Heart left ventricle (tissue), 16 donors: ENCODE measurements at regions not wholly inside any gene's neighbourhood (a gene's known extent, or its start where the extent isn't known, plus 50 kb on each side); places are given as distances from the start of the nearest gene placed in this dataset.

Source experiments
- ATAC-seq, 4 donors: fragments of 200-7000 bp; cut with Tn5 transposase; one replicate each; pipeline ENCODE4 v1.9.1; 2020 to 2022; ENCODE audit warnings: moderate library complexity in 4 of 4, mild to moderate bottlenecking in 3 of 4, moderate number of reproducible peaks in 1 of 4
- DNase-seq, 5 donors: peaks; one replicate each; pipeline ENCODE4 v3.0.0-alpha.2; 2020
- H3K27ac ChIP-seq, 12 donors: fragments of 200-600 bp; sonication (generic) in 4 of 12; one replicate each; pipeline versions ENCODE4 v1.5.0 to v1.8.0; 2016 to 2022; ENCODE audit warnings: mild to moderate bottlenecking in 2 of 12
- H3K27me3 ChIP-seq, 9 donors: fragments of 200-600 bp; sonication (generic) in 2 of 9; one replicate each; pipeline versions ENCODE4 v1.5.1 to v1.8.0; 2016 to 2022; ENCODE audit warnings: mild to moderate bottlenecking in 3 of 9
- H3K36me3 ChIP-seq, 9 donors: fragments of 200-600 bp; sonication (generic) in 2 of 9; one replicate each; pipeline versions ENCODE4 v1.5.0 to v1.8.0; 2018 to 2022; ENCODE audit warnings: mild to moderate bottlenecking in 2 of 9
- H3K4me1 ChIP-seq, 12 donors: fragments of 200-600 bp; sonication (generic) in 4 of 12; one replicate each; pipeline versions ENCODE4 v1.5.0 to v1.8.0; 2016 to 2022; ENCODE audit warnings: mild to moderate bottlenecking in 3 of 12
- H3K4me3 ChIP-seq, 12 donors: fragments of 200-600 bp; sonication (generic) in 4 of 12; one replicate each; pipeline versions ENCODE4 v1.5.0 to v1.8.0; 2017 to 2022; ENCODE audit warnings: mild to moderate bottlenecking in 9 of 12, moderate library complexity in 4 of 12
- H3K9me3 ChIP-seq, 12 donors: fragments of 200-600 bp; sonication (generic) in 4 of 12; one replicate each; pipeline versions ENCODE4 v1.5.0 to v1.8.0; 2016 to 2022; ENCODE audit warnings: mild to moderate bottlenecking in 1 of 12
- CTCF ChIP-seq, 12 donors: fragments of 200-600 bp; sonication (generic) in 4 of 12; IDR thresholded peaks; one replicate each; pipeline versions ENCODE4 v1.5.0 to v1.8.0; 2018 to 2022; ENCODE audit warnings: antibody characterized with exemption in 12 of 12, mild to moderate bottlenecking in 5 of 12
- POLR2A ChIP-seq, 2 donors: fragments of 450-650 bp; IDR thresholded peaks; one replicate each; pipeline ENCODE4 v1.6.1; 2017; ENCODE audit warnings: antibody characterized with exemption in 2 of 2, mild to moderate bottlenecking in 2 of 2, moderate library complexity in 2 of 2
- WGBS, 4 donors: extraction: QIAGEN DNeasy Blood & Tissue Kit in 2 of 4; methylation state at CpG; one replicate each; pipeline versions ENCODE4 v1.1.5 to v1.1.7; 2013 to 2018; 5-methylcytosine and 5-hydroxymethylcytosine counted together
- intact Hi-C, 10 donors: fragments of 100-400 bp; cut with DNase I; formaldehyde crosslinking; loops; one replicate each; pipeline versions ENCODE4 v1.11.1 to v1.14.2; 2022
- donor health status: ischemic (EF 13 %, LVEDD 7.1; RV severe dilation, severe dysfunction).
- donor health status: healthy with polysubstance abuse.
- donor health status: DM: no; HTN: yes; CAD: no.
- donor health status: DM: no; HTN: no; CAD: no.
- donor health status: ischemic (EF 25% LVEDD 6.9; RV normal size, moderate dysfunction).
- donor health status: ischemic (EF 25% LVEDD 5.7; RV mildly dilated, moderate dysfunction).
- donor health status: healthy.
- donor health status: DM: yes; HTN: yes; CAD: no.
- donor health status: ischemic (EF 35%, LVEDD 5.7; RV mildly dilated, moderate dysfunction).
- donor health status: nonischemic (EF 11% LVEDD 7.7; RV severe dilation, severe dysfunction).
- donor health status: DM: yes; HTN: yes; CAD: no.
- donor health status: PGD.
- donor health status: ischemic (EF 29% LVEDD 5.4; RV normal size, mild dysfunction).
- donor health status: nonischemic (EF 23%, LVEDD 6.1; RV moderate dilation, normal function).

GRCh38 chr13:106415971-106416370, 119.5 kb downstream of the EFNB2 start:
- H3K9me3 ChIP-seq: no peaks in the 10 kb centered on the region
- 47 to 67% (median 61%) methylated on average over 1 of the region's 1 CpG for WGBS, 4 donors
- H3K4me3 ChIP-seq: no peak overlapping the region
- no peaks in the 10 kb centered on the region for H3K36me3 ChIP-seq
- H3K4me1 ChIP-seq: peaks cover 0 to 4% (median 0%) of the 10 kb centered on the region in 12 donors
- no peak for DNase-seq
- TF ChIP-seq CTCF (IDR thresholded peaks at IDR 0.05): no peak
- intact Hi-C loops: no loop called here
- no peak for ATAC-seq
- H3K27me3 ChIP-seq: peaks cover 0 to 4% (median 0%) of the 10 kb centered on the region in 9 donors
- H3K27ac ChIP-seq: no peak overlapping the region

GRCh38 chr13:106415442-106415841, 120.0 kb downstream of the EFNB2 start:
- intact Hi-C loops: no loop called here

GRCh38 chr13:106407338-106407737, 128.1 kb downstream of the EFNB2 start:
- no peak for ATAC-seq
- Histone ChIP-seq H3K27ac (no peak overlapping the region), H3K9me3 (no peaks in the 10 kb centered on the region), H3K4me3 (no peak overlapping the region), H3K36me3 (no peaks in the 10 kb centered on the region), H3K4me1 (no peaks in the 10 kb centered on the region), H3K27me3 (no peaks in the 10 kb centered on the region)
- no peak for DNase-seq
- intact Hi-C loops: no loop called here
- 70 to 86% (median 76%) methylated on average over 7 to 8 of the region's 8 CpGs for WGBS, 4 donors
- TF ChIP-seq CTCF (IDR thresholded peaks at IDR 0.05): no peak
- no peak for TF ChIP-seq POLR2A (IDR thresholded peaks at IDR 0.05)

More at GRCh38 chr13:106415442-106415841, 120.0 kb downstream of the EFNB2 start:
- TF ChIP-seq CTCF (IDR thresholded peaks at IDR 0.05) (no peak), POLR2A (IDR thresholded peaks at IDR 0.05) (no peak)
- peaks cover 0 to 4% (median 0%) of the 10 kb centered on the region in 12 donors for H3K4me1 ChIP-seq
- H3K27ac ChIP-seq: no peak overlapping the region
- H3K27me3 ChIP-seq: peaks cover 0 to 4% (median 0%) of the 10 kb centered on the region in 9 donors
- no peaks in the 10 kb centered on the region for H3K9me3 ChIP-seq
- DNase-seq (no peak), ATAC-seq (no peak)
- no peak overlapping the region for H3K4me3 ChIP-seq
- 31 to 40% (median 36%) methylated on average over 4 of the region's 4 CpGs for WGBS, 4 donors
- H3K36me3 ChIP-seq: no peaks in the 10 kb centered on the region

- no peak overlapping the region for H3K4me3 ChIP-seq
- ATAC-seq: no peak
- no peaks in the 10 kb centered on the region for H3K36me3 ChIP-seq
- no peak for TF ChIP-seq CTCF (IDR thresholded peaks at IDR 0.05)
- no peak for TF ChIP-seq POLR2A (IDR thresholded peaks at IDR 0.05)
- no peaks in the 10 kb centered on the region for H3K27me3 ChIP-seq
- 72 to 83% (median 74%) methylated on average over 6 of the region's 6 CpGs for WGBS, 4 donors
- no peaks in the 10 kb centered on the region for H3K4me1 ChIP-seq
- no peak overlapping the region for H3K27ac ChIP-seq
- intact Hi-C loops: no loop called here
- no peaks in the 10 kb centered on the region for H3K9me3 ChIP-seq
- no peak for DNase-seq
These were observed 129.7 kb downstream of the EFNB2 start for GRCh38 chr13:106405731-106406130.
